ENCODE measurements at regions not wholly inside any gene's neighbourhood (a gene's known extent, or its start where the extent isn't known, plus 50 kb on each side); places are given as distances from the start of the nearest gene placed in this dataset.

GRCh38 chr11:116219171-116219635 lies 553.6 kb downstream of the BUD13 start:
- no peak for TF ChIP-seq POLR2A (IDR thresholded peaks at IDR 0.05)
- TF ChIP-seq POLR2AphosphoS5 (IDR thresholded peaks at IDR 0.05; ENCODE audit: insufficient read depth in 1 of 2, low read depth in 1 of 2), result no peak
